OCI-LY1 (cell line): ENCODE measurements at regions not wholly inside any gene's neighbourhood (a gene's known extent, or its start where the extent isn't known, plus 50 kb on each side); places are given as distances from the start of the nearest gene placed in this dataset.

Experiments
- CTCF ChIP-seq: fragments of 200-600 bp; sonication (generic), shearing (Covaris generic); IDR thresholded peaks from 2 replicates; pipeline ENCODE4 v1.5.1; 2017; ENCODE audit warnings: mild to moderate bottlenecking, antibody characterized with exemption, low read length, moderate library complexity, mixed read lengths
- EZH2 ChIP-seq: fragments of 200-600 bp; sonication (generic), shearing (Covaris generic); IDR thresholded peaks from 2 replicates; pipeline ENCODE4 v1.8.0; 2017; ENCODE audit warnings: borderline replicate concordance, mixed run types, mild to moderate bottlenecking, antibody characterized with exemption, low read length, moderate library complexity, mixed read lengths

DNA sequence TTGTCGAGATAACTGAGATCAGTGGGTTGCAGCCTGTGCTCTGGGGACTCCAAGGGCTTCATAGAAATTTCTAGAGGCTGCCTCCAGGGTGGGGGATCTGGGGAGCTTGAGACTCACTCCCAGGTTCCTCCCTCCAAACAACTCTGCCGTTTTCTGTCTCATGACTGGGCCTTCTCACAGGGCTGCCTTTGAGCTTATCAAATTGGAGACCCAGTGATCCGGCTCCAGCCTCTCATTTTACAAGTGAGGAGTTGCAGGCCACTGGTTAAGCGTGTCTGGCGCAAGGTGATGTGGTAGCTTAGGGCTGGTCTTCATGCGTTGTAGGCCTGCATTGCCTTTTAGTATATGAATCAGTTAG is 85.8 kb downstream of the SLC25A47 start:
- no peak for TF ChIP-seq CTCF
- no peak for TF ChIP-seq EZH2
